Loucy (cell line): ENCODE measurements at regions not wholly inside any gene's neighbourhood (a gene's known extent, or its start where the extent isn't known, plus 50 kb on each side); places are given as distances from the start of the nearest gene placed in this dataset.

ENCODE experiments used
- H2AFZ ChIP-seq: fragments of 200-600 bp; sonication (generic); 2 replicates; pipeline ENCODE4 v1.6.0; 2016; ENCODE audit warnings: antibody characterized with exemption, mild to moderate bottlenecking, low read length, moderate library complexity
- H3F3A ChIP-seq: fragments of 200-600 bp; 2 replicates; pipeline ENCODE4 v1.6.0; 2016; ENCODE audit warnings: antibody characterized with exemption, low read depth, mild to moderate bottlenecking
- H3K27me3 ChIP-seq: fragments of 200-600 bp; sonication (generic); 2 replicates; pipeline ENCODE4 v1.6.1; 2014; ENCODE audit warnings: low read length, mild to moderate bottlenecking; ENCODE audit not compliant: insufficient read depth, poor library complexity, severe bottlenecking
- H3K36me3 ChIP-seq: fragments of 200-600 bp; sonication (generic); 2 replicates; pipeline ENCODE4 v1.6.1; 2016; ENCODE audit warnings: low read length; ENCODE audit not compliant: insufficient read depth
- H3K4me1 ChIP-seq: fragments of 200-600 bp; sonication (generic); 2 replicates; pipeline ENCODE4 v1.5.1; 2014; ENCODE audit warnings: low read length, mild to moderate bottlenecking; ENCODE audit not compliant: insufficient read depth, poor library complexity, severe bottlenecking
- H3K4me2 ChIP-seq: fragments of 200-600 bp; sonication (generic); 2 replicates; pipeline ENCODE4 v1.6.0; 2014; ENCODE audit warnings: antibody characterized with exemption, low read length, low read depth, mild to moderate bottlenecking; ENCODE audit not compliant: poor library complexity, severe bottlenecking
- H3K4me3 ChIP-seq: fragments of 200-600 bp; sonication (generic); 2 replicates; pipeline ENCODE4 v1.5.1; 2014; ENCODE audit warnings: low read length, mild to moderate bottlenecking, mixed read lengths; ENCODE audit not compliant: poor library complexity, severe bottlenecking
- H3K79me2 ChIP-seq: fragments of 200-600 bp; sonication (generic); 2 replicates; pipeline ENCODE4 v1.6.1; 2014; ENCODE audit warnings: low read length; ENCODE audit not compliant: insufficient read depth
- H3K9ac ChIP-seq: fragments of 200-600 bp; sonication (generic); 2 replicates; pipeline ENCODE4 v1.6.0; 2014; ENCODE audit warnings: mild to moderate bottlenecking, low read depth, low read length, moderate library complexity; ENCODE audit not compliant: poor library complexity, severe bottlenecking
- H3K9me2 ChIP-seq: fragments of 200-600 bp; sonication (generic); replicated peaks from 2 replicates; pipeline ENCODE4 v1.6.1; 2016; ENCODE audit warnings: low read depth, low read length, mixed read lengths
- H3K9me3 ChIP-seq: fragments of 200-600 bp; sonication (generic); 2 replicates; pipeline ENCODE4 v1.6.1; 2014; ENCODE audit warnings: mild to moderate bottlenecking, antibody characterized with exemption, low read length, low read depth; ENCODE audit not compliant: insufficient read depth
- H4K20me1 ChIP-seq: fragments of 200-600 bp; sonication (generic); 2 replicates; pipeline ENCODE4 v1.6.0; 2014; ENCODE audit warnings: antibody characterized with exemption, low read length, mild to moderate bottlenecking; ENCODE audit not compliant: insufficient read depth, poor library complexity, severe bottlenecking
- EZH2phosphoT487 ChIP-seq: fragments of 200-600 bp; IDR thresholded peaks from 2 replicates; pipeline ENCODE4 v1.6.1; 2018; ENCODE audit warnings: antibody characterized with exemption, mild to moderate bottlenecking, moderate library complexity, borderline replicate concordance
- TF ChIP-seq, protein P1 (sequence below): fragments of 200-600 bp; sonication (generic); conservative IDR thresholded peaks from 2 replicates; pipeline ENCODE4 v1.5.1; 2014; ENCODE audit warnings: mild to moderate bottlenecking, antibody characterized with exemption, low read length

DNA sequence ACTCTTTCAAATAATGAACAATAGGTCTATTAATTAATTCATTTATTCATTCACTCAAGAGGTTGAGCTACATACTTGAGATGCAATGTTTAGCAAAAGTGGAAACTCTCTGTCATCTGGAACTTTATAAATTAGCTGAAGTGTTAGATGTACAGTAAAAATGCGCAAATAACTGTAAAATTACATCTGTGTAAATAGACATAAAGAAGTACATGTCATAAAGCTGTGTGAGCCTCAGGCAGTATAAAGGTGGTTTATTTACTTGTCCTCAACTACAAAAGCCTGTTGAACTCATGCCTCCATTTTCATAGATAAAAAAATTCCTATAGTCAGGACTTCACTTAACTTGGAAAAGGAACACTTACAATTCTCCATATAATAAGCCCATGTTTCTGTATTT, 343.1 kb downstream of the CDH11 start:
- H3K36me3 ChIP-seq = no peaks in the 10 kb centered on the region
- TF ChIP-seq EZH2phosphoT487 = no peak
- TF ChIP-seq, protein P1, sequence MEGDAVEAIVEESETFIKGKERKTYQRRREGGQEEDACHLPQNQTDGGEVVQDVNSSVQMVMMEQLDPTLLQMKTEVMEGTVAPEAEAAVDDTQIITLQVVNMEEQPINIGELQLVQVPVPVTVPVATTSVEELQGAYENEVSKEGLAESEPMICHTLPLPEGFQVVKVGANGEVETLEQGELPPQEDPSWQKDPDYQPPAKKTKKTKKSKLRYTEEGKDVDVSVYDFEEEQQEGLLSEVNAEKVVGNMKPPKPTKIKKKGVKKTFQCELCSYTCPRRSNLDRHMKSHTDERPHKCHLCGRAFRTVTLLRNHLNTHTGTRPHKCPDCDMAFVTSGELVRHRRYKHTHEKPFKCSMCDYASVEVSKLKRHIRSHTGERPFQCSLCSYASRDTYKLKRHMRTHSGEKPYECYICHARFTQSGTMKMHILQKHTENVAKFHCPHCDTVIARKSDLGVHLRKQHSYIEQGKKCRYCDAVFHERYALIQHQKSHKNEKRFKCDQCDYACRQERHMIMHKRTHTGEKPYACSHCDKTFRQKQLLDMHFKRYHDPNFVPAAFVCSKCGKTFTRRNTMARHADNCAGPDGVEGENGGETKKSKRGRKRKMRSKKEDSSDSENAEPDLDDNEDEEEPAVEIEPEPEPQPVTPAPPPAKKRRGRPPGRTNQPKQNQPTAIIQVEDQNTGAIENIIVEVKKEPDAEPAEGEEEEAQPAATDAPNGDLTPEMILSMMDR = no peak
- no peak overlapping the region for H3K4me2 ChIP-seq
- no peaks in the 10 kb centered on the region for H3K9me3 ChIP-seq
- no peaks in the 10 kb centered on the region for H3K9me2 ChIP-seq
- no peak overlapping the region for H3K9ac ChIP-seq
- no peaks in the 10 kb centered on the region for H3F3A ChIP-seq
- H4K20me1 ChIP-seq = no peaks in the 10 kb centered on the region
- H2AFZ ChIP-seq = no peak overlapping the region
- H3K27me3 ChIP-seq = no peaks in the 10 kb centered on the region
- no peak overlapping the region for H3K4me3 ChIP-seq
- no peaks in the 10 kb centered on the region for H3K79me2 ChIP-seq
- H3K4me1 ChIP-seq = no peaks in the 10 kb centered on the region

DNA sequence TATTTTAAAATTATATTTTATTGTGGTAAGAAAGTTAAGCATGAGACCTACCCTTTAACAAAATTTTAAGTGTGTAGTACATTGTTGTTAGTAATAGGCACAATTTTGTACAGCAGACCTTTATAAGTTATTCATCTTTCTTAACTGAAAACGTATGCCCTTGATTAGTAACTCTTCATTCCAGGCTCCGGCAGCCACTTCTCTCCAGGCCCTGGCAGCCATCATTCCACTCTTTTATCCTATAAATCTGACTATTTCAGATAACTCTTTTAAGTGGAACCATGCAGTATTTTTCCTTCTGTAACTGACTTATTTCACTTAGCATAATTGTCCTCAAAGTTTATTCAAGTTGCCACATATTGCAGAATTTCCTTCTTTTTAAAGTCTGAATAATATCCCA, 348.2 kb downstream of the CDH11 start:
- TF ChIP-seq, protein P1 = no peak
- no peak for TF ChIP-seq EZH2phosphoT487
- H2AFZ ChIP-seq = no peak overlapping the region
- H4K20me1 ChIP-seq = no peaks in the 10 kb centered on the region
- H3F3A ChIP-seq = no peaks in the 10 kb centered on the region
- no peaks in the 10 kb centered on the region for H3K79me2 ChIP-seq
- H3K36me3 ChIP-seq = no peaks in the 10 kb centered on the region
- H3K9me3 ChIP-seq = no peaks in the 10 kb centered on the region
- H3K4me3 ChIP-seq = no peak overlapping the region
- H3K9me2 ChIP-seq = no peaks in the 10 kb centered on the region
- no peaks in the 10 kb centered on the region for H3K27me3 ChIP-seq
- no peak overlapping the region for H3K4me2 ChIP-seq
- no peaks in the 10 kb centered on the region for H3K4me1 ChIP-seq
- H3K9ac ChIP-seq = no peak overlapping the region

DNA sequence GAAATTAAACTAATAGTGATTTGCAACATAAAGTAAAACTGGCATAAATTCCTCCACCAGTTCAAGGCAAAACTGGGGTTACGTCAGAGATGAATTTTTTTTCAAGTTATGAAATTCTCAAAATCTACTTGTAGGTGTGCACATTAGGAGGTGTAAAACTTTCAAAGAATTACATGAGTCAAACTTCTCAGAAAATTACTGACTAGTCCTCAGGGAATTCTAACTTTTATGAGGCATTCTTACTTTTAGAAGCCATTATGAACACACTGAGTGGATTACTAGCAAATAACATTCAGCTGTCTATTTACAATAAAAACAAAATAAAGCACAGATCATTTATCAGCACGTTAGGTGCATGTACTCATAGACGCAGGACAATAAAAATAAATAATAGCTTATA, 348.7 kb downstream of the CDH11 start:
- Histone ChIP-seq H3K27me3 (no peaks in the 10 kb centered on the region), H3K36me3 (no peaks in the 10 kb centered on the region), H4K20me1 (no peaks in the 10 kb centered on the region), H3K4me2 (no peak overlapping the region), H3K9me2 (no peaks in the 10 kb centered on the region), H3K9me3 (no peaks in the 10 kb centered on the region), H3K4me3 (no peak overlapping the region), H3F3A (no peaks in the 10 kb centered on the region), H3K9ac (no peak overlapping the region), H2AFZ (no peak overlapping the region), H3K4me1 (no peaks in the 10 kb centered on the region), H3K79me2 (no peaks in the 10 kb centered on the region)
- no peak for TF ChIP-seq EZH2phosphoT487
- TF ChIP-seq, protein P1 = no peak
